OCI-LY7 (cell line): ENCODE measurements at regions not wholly inside any gene's neighbourhood (a gene's known extent, or its start where the extent isn't known, plus 50 kb on each side); places are given as distances from the start of the nearest gene placed in this dataset.

ENCODE experiments used
- BruUV-seq: library from RNA; stranded (reverse); fragments of 400-500 nt; replicated peaks from 2 replicates; lab custom pipeline; 2021; lab: Mats Ljungman, UMichigan
- CTCF ChIA-PET: fragments of 300-600 bp; sonication (Branson Sonifier 250); formaldehyde crosslinking; loops from one replicate; lab custom pipeline; 2022; ENCODE audit warnings: antibody characterized with exemption; ENCODE audit not compliant: unreplicated experiment; lab: Charles Lee
- POLR2A ChIA-PET: fragments of 300-600 bp; sonication (Branson Sonifier 250); formaldehyde crosslinking; loops from one replicate; lab custom pipeline; 2022; ENCODE audit warnings: antibody characterized with exemption; lab: Charles Lee
- DNase-seq: peaks from one replicate; pipeline ENCODE4 v3.0.0-alpha.2; 2015; ENCODE audit warnings: low spot score
- H2AFZ ChIP-seq: fragments of 200-600 bp; sonication (generic), shearing (Covaris generic); 2 replicates; pipeline ENCODE4 v1.6.1; 2014; ENCODE audit warnings: mild to moderate bottlenecking, antibody characterized with exemption, low read length, moderate library complexity
- H3K27ac ChIP-seq: fragments of 200-600 bp; sonication (generic); 2 replicates; pipeline ENCODE4 v1.5.1; 2014; ENCODE audit warnings: mixed run types, low read depth, mild to moderate bottlenecking, moderate library complexity, low read length, inconsistent platforms; ENCODE audit not compliant: poor library complexity, severe bottlenecking
- H3K36me3 ChIP-seq: fragments of 200-600 bp; sonication (generic); 2 replicates; pipeline ENCODE4 v1.6.1; 2014; ENCODE audit warnings: mild to moderate bottlenecking, antibody characterized with exemption, low read length, moderate library complexity, mixed read lengths; ENCODE audit not compliant: insufficient read depth
- H3K4me1 ChIP-seq: fragments of 200-600 bp; sonication (generic); 2 replicates; pipeline ENCODE4 v1.5.1; 2014; ENCODE audit warnings: mild to moderate bottlenecking, low read length; ENCODE audit not compliant: insufficient read depth, poor library complexity, severe bottlenecking
- H3K4me2 ChIP-seq: fragments of 200-600 bp; sonication (generic); 2 replicates; pipeline ENCODE4 v1.6.1; 2014; ENCODE audit warnings: mild to moderate bottlenecking, low read length
- H3K4me3 ChIP-seq: fragments of 200-600 bp; sonication (generic); 2 replicates; pipeline ENCODE4 v1.5.1; 2014; ENCODE audit warnings: mild to moderate bottlenecking, low read depth, low read length; ENCODE audit not compliant: poor library complexity, severe bottlenecking
- H3K79me2 ChIP-seq: fragments of 200-600 bp; sonication (generic); 2 replicates; pipeline ENCODE4 v1.6.1; 2016; ENCODE audit warnings: low read depth, mild to moderate bottlenecking, low read length, moderate library complexity, mixed read lengths; ENCODE audit not compliant: insufficient read depth
- H3K9me2 ChIP-seq: fragments of 200-600 bp; sonication (generic); 2 replicates; pipeline ENCODE4 v1.6.1; 2016; ENCODE audit warnings: mild to moderate bottlenecking, low read length, mixed read lengths; ENCODE audit not compliant: insufficient read depth
- H3K9me3 ChIP-seq: fragments of 200-600 bp; sonication (generic); 2 replicates; pipeline ENCODE4 v1.6.1; 2014; ENCODE audit warnings: mild to moderate bottlenecking, mixed run types, low read length, mixed read lengths
- H4K20me1 ChIP-seq: fragments of 200-600 bp; sonication (generic); 2 replicates; pipeline ENCODE4 v1.6.1; 2014; ENCODE audit warnings: mild to moderate bottlenecking, antibody characterized with exemption, low read length, moderate library complexity, mixed read lengths; ENCODE audit not compliant: insufficient read depth
- EZH2phosphoT487 ChIP-seq: fragments of 200-600 bp; sonication (generic); IDR thresholded peaks from 2 replicates; pipeline ENCODE4 v1.6.1; 2018; ENCODE audit warnings: low read depth, borderline replicate concordance, mild to moderate bottlenecking, mixed run types, antibody characterized with exemption, low read length, moderate library complexity, mixed read lengths
- intact Hi-C: fragments of 100-400 bp; cut with micrococcal nuclease; formaldehyde crosslinking; loops from one replicate; pipeline ENCODE4 v1.10.0; 2022; ENCODE audit not compliant: unreplicated experiment
- TF ChIP-seq, protein P1 (sequence below): fragments of 200-600 bp; sonication (generic); conservative IDR thresholded peaks from 2 replicates; pipeline ENCODE4 v1.5.1; 2014; ENCODE audit warnings: mild to moderate bottlenecking, antibody characterized with exemption, low read length, moderate library complexity, mixed read lengths

DNA sequence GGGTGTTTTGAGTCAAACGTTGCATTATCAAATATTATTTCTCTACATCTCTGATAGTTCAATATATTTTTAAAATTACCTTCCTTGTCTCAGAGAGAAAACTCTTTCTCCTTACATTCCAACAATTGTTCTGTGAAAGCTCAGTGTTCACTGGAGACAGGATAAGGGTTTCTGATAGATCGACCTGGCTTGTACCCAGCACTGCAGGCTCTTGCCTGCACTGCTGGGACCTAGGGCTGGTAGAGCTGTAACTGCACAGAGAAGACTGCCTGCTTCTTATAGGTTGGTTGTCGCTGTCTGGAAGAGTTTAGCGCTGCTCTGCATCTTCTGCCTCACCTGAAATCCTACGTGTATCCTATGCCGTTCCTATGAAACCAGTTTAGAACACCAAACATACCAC lies 249.9 kb upstream of the LRTM1 start:
- Histone ChIP-seq H4K20me1 (no peaks in the 10 kb centered on the region), H3K4me3 (no peak overlapping the region), H3K9me3 (no peaks in the 10 kb centered on the region), H2AFZ (no peak overlapping the region), H3K9me2 (no peaks in the 10 kb centered on the region), H3K27ac (no peak overlapping the region), H3K36me3 (no peaks in the 10 kb centered on the region), H3K4me1 (no peaks in the 10 kb centered on the region), H3K4me2 (no peak overlapping the region), H3K79me2 (no peaks in the 10 kb centered on the region)
- no TSS peak for BruUV-seq
- CTCF ChIA-PET: no interaction called here
- DNase-seq: no peak
- POLR2A ChIA-PET: interaction anchor here (0.8 kb wide), 1 partner anchor 9 kb away, joined by 4 read pairs; no protein-coding TSS in a partner anchor
- intact Hi-C loops: no loop called here
- TF ChIP-seq, protein P1, sequence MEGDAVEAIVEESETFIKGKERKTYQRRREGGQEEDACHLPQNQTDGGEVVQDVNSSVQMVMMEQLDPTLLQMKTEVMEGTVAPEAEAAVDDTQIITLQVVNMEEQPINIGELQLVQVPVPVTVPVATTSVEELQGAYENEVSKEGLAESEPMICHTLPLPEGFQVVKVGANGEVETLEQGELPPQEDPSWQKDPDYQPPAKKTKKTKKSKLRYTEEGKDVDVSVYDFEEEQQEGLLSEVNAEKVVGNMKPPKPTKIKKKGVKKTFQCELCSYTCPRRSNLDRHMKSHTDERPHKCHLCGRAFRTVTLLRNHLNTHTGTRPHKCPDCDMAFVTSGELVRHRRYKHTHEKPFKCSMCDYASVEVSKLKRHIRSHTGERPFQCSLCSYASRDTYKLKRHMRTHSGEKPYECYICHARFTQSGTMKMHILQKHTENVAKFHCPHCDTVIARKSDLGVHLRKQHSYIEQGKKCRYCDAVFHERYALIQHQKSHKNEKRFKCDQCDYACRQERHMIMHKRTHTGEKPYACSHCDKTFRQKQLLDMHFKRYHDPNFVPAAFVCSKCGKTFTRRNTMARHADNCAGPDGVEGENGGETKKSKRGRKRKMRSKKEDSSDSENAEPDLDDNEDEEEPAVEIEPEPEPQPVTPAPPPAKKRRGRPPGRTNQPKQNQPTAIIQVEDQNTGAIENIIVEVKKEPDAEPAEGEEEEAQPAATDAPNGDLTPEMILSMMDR: no peak
- no peak for TF ChIP-seq EZH2phosphoT487

DNA sequence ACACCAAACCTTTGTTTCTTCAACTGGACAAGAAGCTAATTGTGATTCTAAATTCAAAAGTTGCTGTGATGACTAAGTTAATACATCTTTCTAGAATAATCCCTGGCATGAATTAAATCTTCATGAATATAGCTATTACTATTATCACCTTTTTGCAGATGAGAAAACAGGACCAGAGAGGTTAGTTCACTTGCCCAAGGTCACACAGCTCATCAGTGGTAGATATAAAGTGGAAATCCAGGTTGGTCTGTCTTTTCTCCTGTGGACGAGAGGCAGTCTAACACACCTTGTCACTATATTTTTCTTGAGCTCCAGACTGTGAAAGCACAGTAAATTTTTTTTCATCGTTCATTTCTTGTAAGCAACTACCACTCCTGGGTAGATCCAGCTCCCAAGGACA lies 247.6 kb upstream of the LRTM1 start:
- no TSS peak for BruUV-seq
- TF ChIP-seq, protein P1: no peak
- no peak for TF ChIP-seq EZH2phosphoT487
- H3K36me3 ChIP-seq: no peaks in the 10 kb centered on the region
- no peak overlapping the region for H3K4me3 ChIP-seq
- DNase-seq: no peak
- H2AFZ ChIP-seq: no peak overlapping the region
- H3K4me2 ChIP-seq: no peak overlapping the region
- intact Hi-C loops: no loop called here
- H4K20me1 ChIP-seq: no peaks in the 10 kb centered on the region
- H3K9me2 ChIP-seq: no peaks in the 10 kb centered on the region
- no peak overlapping the region for H3K27ac ChIP-seq
- H3K79me2 ChIP-seq: no peaks in the 10 kb centered on the region
- CTCF ChIA-PET: no interaction called here
- POLR2A ChIA-PET: interaction anchor here (0.9 to 1.0 kb wide), 2 partner anchors 9 to 20 kb away, joined by 3 to 5 read pairs; no protein-coding TSS in a partner anchor
- H3K4me1 ChIP-seq: no peaks in the 10 kb centered on the region
- H3K9me3 ChIP-seq: no peaks in the 10 kb centered on the region

DNA sequence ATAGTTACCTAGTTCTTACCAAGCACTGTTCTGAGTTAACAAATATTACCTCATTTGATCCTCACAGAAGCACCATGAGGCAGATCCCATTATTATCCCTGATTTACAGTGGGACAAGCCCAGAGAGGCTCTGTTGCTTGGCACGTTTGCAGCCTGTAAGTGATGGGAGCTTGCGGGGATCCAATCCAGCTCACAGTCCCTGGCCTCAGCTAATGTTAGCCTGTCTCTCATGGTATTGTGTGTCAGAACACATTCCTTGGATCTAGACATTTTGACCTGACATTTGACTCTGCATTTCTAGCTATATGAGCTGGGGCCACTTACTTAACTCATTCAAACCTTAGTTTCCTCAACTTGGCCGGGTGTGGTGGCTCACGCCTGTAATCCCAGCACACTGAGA lies 246.9 kb upstream of the LRTM1 start:
- Histone ChIP-seq H2AFZ (no peak overlapping the region), H3K36me3 (no peaks in the 10 kb centered on the region), H3K4me3 (no peak overlapping the region), H3K9me2 (no peaks in the 10 kb centered on the region), H3K4me2 (no peak overlapping the region), H4K20me1 (no peaks in the 10 kb centered on the region), H3K27ac (no peak overlapping the region), H3K4me1 (no peaks in the 10 kb centered on the region), H3K9me3 (no peaks in the 10 kb centered on the region), H3K79me2 (no peaks in the 10 kb centered on the region)
- POLR2A ChIA-PET: interaction anchor here (1.0 kb wide), 1 partner anchor 8 kb away, joined by 3 read pairs; no protein-coding TSS in a partner anchor
- CTCF ChIA-PET: no interaction called here
- intact Hi-C loops: no loop called here
- TF ChIP-seq, protein P1: no peak
- TF ChIP-seq EZH2phosphoT487: no peak
- no peak for DNase-seq
- BruUV-seq: no TSS peak
